Hematopoietic multipotent progenitor cell treated with erythropoietin and hydrocortisone succinate and interleukin-3 and kit ligand, for 15 days (in vitro differentiated cells): ENCODE measurements at regions not wholly inside any gene's neighbourhood (a gene's known extent, or its start where the extent isn't known, plus 50 kb on each side); places are given as distances from the start of the nearest gene placed in this dataset.

Experiments used
- DNase-seq: peaks from one replicate; pipeline ENCODE4 v3.0.0-alpha.2; 2015; ENCODE audit warnings: low spot score

GRCh38 chr12:127533353-127533752, 733.6 kb upstream of the TMEM132C start:
- no peak for DNase-seq

GRCh38 chr12:127536833-127537428, 730.0 kb upstream of the TMEM132C start:
- DNase-seq = no peak

- no peak for DNase-seq
Measured at GRCh38 chr12:127538316-127538715, 728.7 kb upstream of the TMEM132C start.

- DNase-seq = no peak
Measured at GRCh38 chr12:127539226-127539858, 727.6 kb upstream of the TMEM132C start.

- DNase-seq = no peak
Measured at GRCh38 chr12:127542391-127542790, 724.6 kb upstream of the TMEM132C start.

GRCh38 chr12:127542931-127543330, 724.0 kb upstream of the TMEM132C start:
- DNase-seq = no peak

GRCh38 chr12:127546721-127547505, 720.1 kb upstream of the TMEM132C start:
- DNase-seq = no peak

GRCh38 chr12:127548123-127548553, 718.8 kb upstream of the TMEM132C start:
- no peak for DNase-seq

GRCh38 chr12:127550271-127550670, 716.7 kb upstream of the TMEM132C start:
- no peak for DNase-seq

GRCh38 chr12:127552838-127553237, 714.1 kb upstream of the TMEM132C start:
- DNase-seq = no peak

- DNase-seq = no peak
Measured at GRCh38 chr12:127555071-127555470, 711.9 kb upstream of the TMEM132C start.

GRCh38 chr12:127556231-127556886, 710.6 kb upstream of the TMEM132C start:
- no peak for DNase-seq

- DNase-seq = no peak
Measured at GRCh38 chr12:127558361-127558760, 708.6 kb upstream of the TMEM132C start.

GRCh38 chr12:127559349-127560040, 707.5 kb upstream of the TMEM132C start:
- no peak for DNase-seq

- DNase-seq = no peak
Measured at GRCh38 chr12:127560041-127560478, 706.9 kb upstream of the TMEM132C start.

GRCh38 chr12:127562816-127563215, 704.2 kb upstream of the TMEM132C start:
- no peak for DNase-seq

- no peak for DNase-seq
Measured at GRCh38 chr12:127565241-127565640, 701.7 kb upstream of the TMEM132C start.

- no peak for DNase-seq
Measured at GRCh38 chr12:127567531-127567930, 699.4 kb upstream of the TMEM132C start.

GRCh38 chr12:127570387-127570786, 696.6 kb upstream of the TMEM132C start:
- no peak for DNase-seq

GRCh38 chr12:127570793-127571360, 696.1 kb upstream of the TMEM132C start:
- no peak for DNase-seq

- DNase-seq = no peak
Measured at GRCh38 chr12:127571578-127571977, 695.4 kb upstream of the TMEM132C start.

- no peak for DNase-seq
Measured at GRCh38 chr12:127579446-127579845, 687.5 kb upstream of the TMEM132C start.
